ENCODE measurements at regions not wholly inside any gene's neighbourhood (a gene's known extent, or its start where the extent isn't known, plus 50 kb on each side); places are given as distances from the start of the nearest gene placed in this dataset.

DNA sequence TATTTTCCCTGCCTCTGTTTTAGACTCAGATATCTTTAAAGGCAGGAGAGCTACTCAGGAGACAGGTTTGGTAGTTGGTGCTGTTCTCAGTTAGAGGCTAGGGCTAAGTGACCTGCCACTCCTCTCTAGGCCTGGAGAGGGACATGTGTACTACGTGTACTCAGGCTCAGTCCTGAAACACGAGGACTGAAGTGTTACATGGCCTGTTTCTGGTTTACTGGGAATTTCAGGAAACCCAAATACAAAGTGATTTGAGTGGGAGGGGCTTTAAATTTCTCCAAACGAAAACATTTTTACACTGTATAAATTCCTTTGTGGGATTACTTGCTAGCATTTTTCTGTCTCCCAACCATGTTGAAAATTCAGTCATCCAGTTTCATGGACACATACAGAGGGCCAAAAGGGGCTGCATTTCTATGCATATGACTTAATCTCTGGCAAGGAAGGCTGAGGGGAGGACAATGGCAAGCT lies 343.3 kb downstream of the CYP26B1 start:
- H3K79me2 ChIP-seq (ENCODE audit: insufficient read depth): no peaks in the 10 kb centered on the region
- H3K4me3 ChIP-seq: no peak overlapping the region
- no peak overlapping the region for H3K9ac ChIP-seq
- H3K9me2 ChIP-seq (ENCODE audit: insufficient read depth): no peaks in the 10 kb centered on the region
- no peaks in the 10 kb centered on the region for H3K9me3 ChIP-seq (ENCODE audit: low read depth)
- peak; percentile 56 for DNase-seq
- no peaks in the 10 kb centered on the region for H3F3A ChIP-seq (ENCODE audit: insufficient read depth)
- WGBS, 2 experiments (ENCODE audit: low coverage in 1 of 2, low lambda C conversion rate in 2 of 2, missing lambda C conversion rate in 2 of 2): 23 to 28% methylated on average over 3 of the region's 3 CpGs
- H4K20me1 ChIP-seq (ENCODE audit: insufficient read depth): no peaks in the 10 kb centered on the region
- in situ Hi-C loops (cut with MboI): loop anchor here (10.0 kb wide), 3 partner anchors 250 to 780 kb away; partner anchors contain the start of gene CYP26B1
- no peaks in the 10 kb centered on the region for H3K36me3 ChIP-seq (ENCODE audit: low read depth)
- no peak overlapping the region for H3K27ac ChIP-seq
- H2AFZ ChIP-seq: no peak overlapping the region
- no peaks in the 10 kb centered on the region for H3K27me3 ChIP-seq (replicated peaks; ENCODE audit: insufficient read depth)
- H3K4me1 ChIP-seq (ENCODE audit: insufficient read depth): no peaks in the 10 kb centered on the region
- no peak for TF ChIP-seq EZH2phosphoT487 (IDR thresholded peaks at IDR 0.05; ENCODE audit: insufficient read depth, low read depth)
- no peak for TF ChIP-seq EZH2 (IDR thresholded peaks at IDR 0.05; ENCODE audit: insufficient read depth, poor library complexity, severe bottlenecking)
- no peak overlapping the region for H3K4me2 ChIP-seq (ENCODE audit: unreplicated experiment)

DNA sequence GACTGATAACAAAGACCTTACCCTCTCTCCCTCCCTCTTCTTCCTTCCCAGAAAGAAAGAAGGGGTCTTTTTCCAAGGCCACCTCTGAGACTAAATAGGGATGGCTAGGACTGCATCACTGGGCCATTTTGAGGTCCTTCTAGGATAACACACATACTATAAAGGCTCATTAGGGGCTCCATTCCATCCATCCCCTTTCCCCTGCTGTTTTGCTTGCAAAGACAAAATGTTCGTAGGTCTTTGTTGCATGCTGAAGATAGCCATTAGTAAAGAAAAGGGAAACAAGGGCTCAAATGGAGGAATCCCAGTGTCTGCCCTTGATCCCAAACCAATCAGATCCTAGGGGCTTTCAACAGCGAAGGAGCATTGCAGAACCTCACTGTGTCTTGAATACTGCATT lies 344.3 kb downstream of the CYP26B1 start:
- H3K9ac ChIP-seq: no peak overlapping the region
- DNase-seq: no peak
- no peak overlapping the region for H3K27ac ChIP-seq
- WGBS, 2 experiments (ENCODE audit: low coverage in 1 of 2, low lambda C conversion rate in 2 of 2, missing lambda C conversion rate in 2 of 2): 0 to 1% methylated on average over 2 of the region's 2 CpGs
- no peaks in the 10 kb centered on the region for H3K79me2 ChIP-seq (ENCODE audit: insufficient read depth)
- no peak overlapping the region for H3K4me2 ChIP-seq (ENCODE audit: unreplicated experiment)
- in situ Hi-C loops (cut with MboI): loop anchor here (10.0 kb wide), 3 partner anchors 249 to 781 kb away; partner anchors contain the start of gene CYP26B1
- no peaks in the 10 kb centered on the region for H3K27me3 ChIP-seq (replicated peaks; ENCODE audit: insufficient read depth)
- H4K20me1 ChIP-seq (ENCODE audit: insufficient read depth): no peaks in the 10 kb centered on the region
- no peaks in the 10 kb centered on the region for H3K36me3 ChIP-seq (ENCODE audit: low read depth)
- H3F3A ChIP-seq (ENCODE audit: insufficient read depth): no peaks in the 10 kb centered on the region
- no peaks in the 10 kb centered on the region for H3K4me1 ChIP-seq (ENCODE audit: insufficient read depth)
- TF ChIP-seq EZH2 (IDR thresholded peaks at IDR 0.05; ENCODE audit: insufficient read depth, poor library complexity, severe bottlenecking): no peak
- TF ChIP-seq EZH2phosphoT487 (IDR thresholded peaks at IDR 0.05; ENCODE audit: insufficient read depth, low read depth): no peak
- no peaks in the 10 kb centered on the region for H3K9me2 ChIP-seq (ENCODE audit: insufficient read depth)
- no peaks in the 10 kb centered on the region for H3K9me3 ChIP-seq (ENCODE audit: low read depth)
- no peak overlapping the region for H3K4me3 ChIP-seq
- H2AFZ ChIP-seq: no peak overlapping the region

DNA sequence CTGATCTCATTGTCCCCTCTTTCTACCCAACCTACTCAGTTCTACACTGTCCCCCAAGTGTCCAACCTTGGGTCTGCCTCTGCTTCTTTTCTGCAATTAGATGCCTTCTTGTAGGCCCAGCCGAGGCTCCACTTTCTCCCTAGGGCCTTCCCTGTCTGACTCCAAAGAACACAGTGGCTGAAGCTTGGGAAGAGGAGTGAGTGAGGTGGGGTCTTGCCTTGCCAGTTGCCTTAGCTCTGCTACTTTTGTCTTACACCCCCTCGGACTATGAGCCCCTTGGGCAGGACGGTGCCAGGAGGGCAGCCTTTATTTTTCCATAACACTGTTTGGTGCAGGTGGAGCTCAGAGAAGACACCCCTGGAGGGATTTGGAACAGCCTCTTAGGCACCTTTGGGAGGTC lies 345.1 kb downstream of the CYP26B1 start:
- H3K4me1 ChIP-seq (ENCODE audit: insufficient read depth): no peaks in the 10 kb centered on the region
- in situ Hi-C loops (cut with MboI): loop anchor here (10.0 kb wide), 3 partner anchors 248 to 782 kb away; partner anchors contain the start of gene CYP26B1
- 79 to 85% methylated on average over 3 of the region's 3 CpGs for WGBS, 2 experiments (ENCODE audit: low coverage in 1 of 2, low lambda C conversion rate in 2 of 2, missing lambda C conversion rate in 2 of 2)
- H3K27me3 ChIP-seq (replicated peaks; ENCODE audit: insufficient read depth): no peaks in the 10 kb centered on the region
- H3K79me2 ChIP-seq (ENCODE audit: insufficient read depth): no peaks in the 10 kb centered on the region
- H3K9me2 ChIP-seq (ENCODE audit: insufficient read depth): no peaks in the 10 kb centered on the region
- TF ChIP-seq EZH2phosphoT487 (IDR thresholded peaks at IDR 0.05; ENCODE audit: insufficient read depth, low read depth) (no peak), EZH2 (IDR thresholded peaks at IDR 0.05; ENCODE audit: insufficient read depth, poor library complexity, severe bottlenecking) (no peak)
- H3K9me3 ChIP-seq (ENCODE audit: low read depth): no peaks in the 10 kb centered on the region
- no peaks in the 10 kb centered on the region for H4K20me1 ChIP-seq (ENCODE audit: insufficient read depth)
- no peak overlapping the region for H2AFZ ChIP-seq
- no peak overlapping the region for H3K27ac ChIP-seq
- H3F3A ChIP-seq (ENCODE audit: insufficient read depth): no peaks in the 10 kb centered on the region
- DNase-seq: no peak
- H3K9ac ChIP-seq: no peak overlapping the region
- no peak overlapping the region for H3K4me2 ChIP-seq (ENCODE audit: unreplicated experiment)
- no peaks in the 10 kb centered on the region for H3K36me3 ChIP-seq (ENCODE audit: low read depth)
- no peak overlapping the region for H3K4me3 ChIP-seq

DNA sequence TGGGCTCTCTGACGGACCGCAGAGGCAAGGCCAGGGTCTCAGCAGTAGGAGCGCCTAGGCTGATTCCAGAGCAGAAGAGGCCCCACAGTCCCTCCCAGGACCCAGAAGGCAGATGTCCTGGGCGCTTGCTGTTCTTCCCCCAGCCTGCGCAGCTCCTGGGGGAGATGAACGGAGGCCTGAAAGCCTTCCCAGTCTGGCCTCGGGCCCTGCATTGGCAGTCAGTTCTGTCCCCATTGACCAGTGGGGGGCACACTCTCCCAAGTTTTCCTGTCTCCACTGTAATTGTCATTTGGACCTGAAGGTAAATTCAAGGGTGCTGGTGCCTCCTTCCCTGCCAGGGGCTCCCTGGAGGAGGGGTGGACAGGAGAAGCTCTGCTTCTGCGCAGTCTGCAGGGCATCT lies 345.7 kb downstream of the CYP26B1 start:
- Histone ChIP-seq H3K36me3 (ENCODE audit: low read depth) (no peaks in the 10 kb centered on the region), H3K9me2 (ENCODE audit: insufficient read depth) (no peaks in the 10 kb centered on the region), H3K9ac (no peak overlapping the region), H3K27me3 (replicated peaks; ENCODE audit: insufficient read depth) (no peaks in the 10 kb centered on the region), H2AFZ (no peak overlapping the region), H3K9me3 (ENCODE audit: low read depth) (no peaks in the 10 kb centered on the region), H3K79me2 (ENCODE audit: insufficient read depth) (no peaks in the 10 kb centered on the region), H3K27ac (no peak overlapping the region), H3F3A (ENCODE audit: insufficient read depth) (no peaks in the 10 kb centered on the region), H3K4me2 (ENCODE audit: unreplicated experiment) (no peak overlapping the region), H4K20me1 (ENCODE audit: insufficient read depth) (no peaks in the 10 kb centered on the region), H3K4me3 (no peak overlapping the region), H3K4me1 (ENCODE audit: insufficient read depth) (no peaks in the 10 kb centered on the region)
- DNase-seq: peak; percentile 79
- in situ Hi-C loops (cut with MboI): loop anchor here (10.0 kb wide), 3 partner anchors 247 to 783 kb away; partner anchors contain the start of gene CYP26B1
- 40 to 43% methylated on average over 8 of the region's 8 CpGs for WGBS, 2 experiments (ENCODE audit: low coverage in 1 of 2, low lambda C conversion rate in 2 of 2, missing lambda C conversion rate in 2 of 2)
- no peak for TF ChIP-seq EZH2phosphoT487 (IDR thresholded peaks at IDR 0.05; ENCODE audit: insufficient read depth, low read depth)
- no peak for TF ChIP-seq EZH2 (IDR thresholded peaks at IDR 0.05; ENCODE audit: insufficient read depth, poor library complexity, severe bottlenecking)

Measured in GM23248 (cell line).